Stimulated activated CD4-positive, alpha-beta T cell treated with anti-CD3 and anti-CD28 coated beads, Interleukin-12 subunit alpha, Interleukin-12 subunit beta, amount 100 ng/mL, for 24 hours (primary cell): ENCODE measurements at regions not wholly inside any gene's neighbourhood (a gene's known extent, or its start where the extent isn't known, plus 50 kb on each side); places are given as distances from the start of the nearest gene placed in this dataset.

Experiments used
- DNase-seq, 2 experiments: peaks; one replicate each; pipeline ENCODE4 v3.0.0-alpha.2; 2020; ENCODE audit warnings: low read depth in 2 of 2

GRCh38 chr19:28846094-28846812, 366.7 kb downstream of the UQCRFS1 start:
- DNase-seq, result no peak

DNA sequence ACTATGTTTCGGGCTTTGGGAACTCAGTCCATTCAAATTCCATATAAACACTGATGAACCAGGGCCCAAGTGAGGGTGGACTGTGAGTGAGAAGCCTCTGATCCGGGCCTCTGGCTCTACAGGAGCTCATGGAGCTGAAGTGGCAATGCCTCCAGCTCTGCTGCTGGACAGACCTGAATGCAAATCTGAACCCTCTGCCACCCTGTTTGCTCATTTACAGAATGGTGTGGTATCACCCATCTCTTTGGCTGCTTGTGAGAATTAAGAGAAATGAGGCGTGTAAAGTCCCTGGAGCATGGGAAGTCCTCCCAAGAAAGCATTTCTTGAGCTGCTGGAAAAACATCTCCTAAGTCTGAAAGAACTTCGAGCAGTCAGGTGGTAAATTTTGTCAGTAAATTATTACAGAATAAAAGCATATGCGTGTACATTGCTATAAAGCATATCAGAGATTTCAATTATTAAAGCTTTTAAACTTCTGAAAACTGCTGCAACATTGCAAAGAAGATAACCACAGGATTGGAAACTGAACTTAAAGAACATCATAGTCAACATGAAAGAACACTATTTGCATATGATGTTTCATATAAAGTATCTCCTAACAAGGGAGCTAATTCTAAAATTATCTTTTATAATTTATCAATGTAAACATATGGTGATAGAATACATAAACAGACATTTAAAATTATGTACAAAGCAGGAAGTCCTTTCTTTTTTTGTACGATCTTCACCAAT, 369.0 kb downstream of the UQCRFS1 start:
- no peak for DNase-seq

DNA sequence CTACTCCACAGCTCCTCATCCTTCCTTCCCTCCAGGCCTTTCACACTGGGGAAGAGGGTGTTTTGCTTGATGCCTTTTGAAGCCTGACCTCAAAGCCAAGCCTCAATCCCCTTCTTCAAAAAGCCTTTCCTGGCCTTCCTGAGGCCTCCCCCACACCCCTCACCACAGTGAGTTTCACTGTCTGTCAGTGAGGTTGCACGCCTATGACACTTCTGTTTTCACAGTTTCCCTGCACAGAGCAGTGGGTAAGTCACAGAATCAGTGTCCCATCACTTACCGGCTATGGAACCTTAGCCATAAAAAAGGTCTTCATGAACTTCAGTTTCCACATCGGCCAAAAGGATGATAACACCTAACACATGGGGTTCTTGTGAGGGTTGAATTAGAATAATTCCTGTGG, 371.4 kb downstream of the UQCRFS1 start:
- no peak for DNase-seq

- no peak for DNase-seq
Measured at GRCh38 chr19:28840891-28841290, 372.1 kb downstream of the UQCRFS1 start.

DNA sequence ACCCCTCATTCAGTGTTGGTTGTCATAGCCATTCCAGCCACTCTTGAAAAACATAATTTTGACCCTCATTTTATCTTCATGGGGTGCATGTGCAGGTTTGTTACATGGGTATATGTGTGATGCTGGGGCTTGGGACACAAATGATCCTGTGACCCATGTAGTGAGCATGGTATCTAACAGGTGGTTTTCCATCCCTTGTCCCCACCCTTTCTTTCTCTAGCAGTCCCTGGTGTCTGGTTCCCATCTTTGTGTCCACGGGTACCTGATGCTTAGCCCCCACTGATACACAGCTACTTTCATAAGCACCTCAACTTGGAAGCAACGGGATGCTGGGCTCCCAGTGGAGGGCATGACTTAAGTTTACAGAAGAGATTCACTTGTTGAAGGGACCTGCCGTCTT, 373.5 kb downstream of the UQCRFS1 start:
- no peak for DNase-seq

GRCh38 chr19:28838909-28839308, 374.0 kb downstream of the UQCRFS1 start:
- no peak for DNase-seq

DNA sequence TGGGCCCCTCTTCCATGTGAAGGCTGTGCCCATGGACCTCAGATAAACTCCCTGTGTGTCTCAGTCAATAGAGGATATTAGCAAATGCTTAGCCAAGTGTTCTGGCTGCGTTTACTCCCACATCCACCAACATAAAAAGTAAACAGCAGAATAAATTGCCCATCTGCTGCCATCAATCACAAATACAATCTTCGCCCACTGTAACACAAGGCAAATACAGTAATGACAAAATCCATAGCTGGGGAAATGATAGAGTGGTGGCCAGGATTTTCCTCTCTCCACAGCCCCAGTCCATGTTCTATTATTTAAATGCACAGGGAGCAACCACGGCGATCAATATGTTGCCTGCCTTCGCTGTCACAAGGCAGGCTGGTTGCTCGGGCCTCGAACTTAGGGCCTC, 376.5 kb downstream of the UQCRFS1 start:
- no peak for DNase-seq

DNA sequence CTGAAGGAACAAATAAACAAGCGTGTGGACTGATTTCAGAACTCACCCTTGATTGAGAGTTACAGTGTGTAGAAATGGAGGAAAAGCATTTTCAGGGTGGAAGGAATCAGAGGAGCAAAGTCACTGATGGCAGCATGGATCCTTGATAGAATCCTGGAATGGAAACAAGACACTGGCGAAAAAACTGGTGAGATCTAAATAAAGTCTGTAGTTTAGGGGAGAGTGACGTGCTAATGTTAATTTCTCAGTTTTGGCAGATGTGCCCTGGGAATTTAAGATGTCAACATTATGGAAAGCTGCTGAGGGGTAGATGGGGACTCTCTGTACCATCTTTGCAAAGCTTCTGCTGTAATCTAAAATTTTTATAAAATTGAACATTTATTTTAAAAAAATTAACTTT, 378.0 kb downstream of the UQCRFS1 start:
- no peak for DNase-seq

DNA sequence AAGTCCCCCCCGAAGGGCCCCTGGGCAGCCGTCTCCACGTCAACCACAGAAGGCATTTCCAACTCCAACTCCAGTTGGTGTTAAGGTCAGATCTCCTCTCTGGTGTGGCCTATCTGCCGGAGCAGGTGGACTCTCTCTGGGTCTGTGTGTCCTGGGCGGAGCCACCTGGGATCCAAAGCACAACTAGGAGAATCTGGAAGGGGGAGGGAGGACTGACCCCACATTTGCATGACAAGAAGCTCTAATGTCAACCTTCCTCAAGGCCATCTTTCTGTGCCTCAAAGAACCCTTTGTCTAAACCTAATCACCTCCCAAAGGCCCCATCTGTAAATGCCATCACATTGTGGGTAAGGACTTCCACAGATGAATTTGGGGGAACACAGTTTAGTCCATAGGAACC, 381.5 kb downstream of the UQCRFS1 start:
- DNase-seq, result no peak

- no peak for DNase-seq
Measured at GRCh38 chr19:28829762-28830161, 383.2 kb downstream of the UQCRFS1 start.

GRCh38 chr19:28829359-28829758, 383.6 kb downstream of the UQCRFS1 start:
- DNase-seq, result no peak

DNA sequence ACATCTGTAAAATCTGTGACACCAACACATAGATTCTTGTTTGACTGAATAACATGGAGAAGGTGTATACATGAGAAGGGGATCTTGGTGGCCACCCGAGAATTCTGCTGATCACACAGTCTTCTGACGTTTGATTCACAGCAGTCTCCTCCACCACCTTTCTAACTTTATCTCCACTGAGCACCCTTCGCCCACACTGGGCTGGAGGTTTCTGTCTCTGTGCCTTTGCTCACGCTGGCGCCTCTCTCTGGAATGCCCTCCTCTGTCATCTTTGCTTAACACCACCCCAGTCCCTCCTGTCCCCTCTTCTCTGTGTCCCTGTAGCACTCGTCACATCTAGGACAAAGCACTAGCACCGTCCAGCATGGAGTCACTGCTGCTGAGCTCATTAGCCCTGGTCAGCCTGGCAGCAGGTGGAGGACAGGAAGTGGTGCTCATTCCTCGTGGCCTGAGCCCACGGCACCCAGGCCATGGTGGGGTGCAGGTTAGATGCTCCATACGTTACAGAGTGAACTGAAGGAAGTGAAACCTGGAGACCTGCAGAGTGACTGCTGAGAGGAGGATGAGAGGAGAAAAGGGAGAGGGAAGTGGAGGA, 384.6 kb downstream of the UQCRFS1 start:
- no peak for DNase-seq

GRCh38 chr19:28827382-28827781, 385.6 kb downstream of the UQCRFS1 start:
- no peak for DNase-seq

DNA sequence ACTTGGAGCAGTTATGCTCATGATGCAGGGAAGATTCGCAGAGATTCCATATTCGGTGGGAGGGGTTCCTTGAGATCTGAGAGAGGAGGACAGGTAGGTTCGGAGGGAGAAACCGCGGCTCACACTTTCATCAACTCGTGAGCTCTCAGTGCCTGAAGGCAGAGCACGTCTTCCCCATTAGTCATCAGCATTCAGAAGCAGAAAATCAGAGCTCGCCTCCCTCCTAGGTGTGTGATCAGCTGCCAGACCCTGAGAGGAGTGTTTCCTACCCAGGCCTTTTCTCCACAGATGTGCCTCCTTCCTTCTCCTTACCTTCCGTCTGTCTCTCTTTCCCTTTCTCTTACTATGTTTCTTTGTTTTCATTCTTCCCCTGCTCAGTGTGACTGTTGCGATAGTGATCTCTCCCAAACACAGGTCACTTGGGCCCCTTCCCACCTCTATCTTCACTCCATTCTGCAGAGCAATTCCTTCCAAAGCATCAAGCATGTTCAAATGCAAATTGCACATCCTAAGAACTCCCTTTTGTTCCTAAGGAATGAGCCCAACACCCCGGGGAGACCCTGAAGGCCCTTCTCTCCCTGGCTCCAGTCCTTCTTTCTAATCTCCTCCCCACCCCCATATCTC, 389.5 kb downstream of the UQCRFS1 start:
- no peak for DNase-seq

GRCh38 chr19:28820289-28820688, 392.7 kb downstream of the UQCRFS1 start:
- DNase-seq, result no peak

DNA sequence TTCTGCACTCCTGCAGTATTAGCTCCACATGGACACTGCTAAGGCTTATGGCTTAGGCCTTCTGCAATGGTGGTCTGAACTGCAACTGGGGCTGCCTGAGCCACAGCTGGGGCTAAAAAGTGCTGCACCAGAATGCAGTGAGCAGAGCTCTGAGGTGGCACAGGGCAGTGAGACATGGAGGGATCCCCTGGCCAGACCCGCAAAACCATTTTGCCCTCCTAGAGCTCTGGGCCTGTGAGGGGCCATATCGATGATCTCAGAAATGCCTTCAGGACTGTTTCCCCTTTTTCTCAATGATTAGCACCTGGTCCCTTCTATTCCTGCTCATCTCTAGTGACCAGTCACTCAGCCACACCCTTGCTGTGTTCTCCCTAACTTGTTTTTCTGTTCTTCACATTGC, 397.7 kb downstream of the UQCRFS1 start:
- DNase-seq, result no peak

GRCh38 chr19:28794301-28794700, 418.6 kb downstream of the UQCRFS1 start:
- DNase-seq, result no peak

- no peak for DNase-seq
Measured at GRCh38 chr19:28793391-28794168, 419.4 kb downstream of the UQCRFS1 start.

DNA sequence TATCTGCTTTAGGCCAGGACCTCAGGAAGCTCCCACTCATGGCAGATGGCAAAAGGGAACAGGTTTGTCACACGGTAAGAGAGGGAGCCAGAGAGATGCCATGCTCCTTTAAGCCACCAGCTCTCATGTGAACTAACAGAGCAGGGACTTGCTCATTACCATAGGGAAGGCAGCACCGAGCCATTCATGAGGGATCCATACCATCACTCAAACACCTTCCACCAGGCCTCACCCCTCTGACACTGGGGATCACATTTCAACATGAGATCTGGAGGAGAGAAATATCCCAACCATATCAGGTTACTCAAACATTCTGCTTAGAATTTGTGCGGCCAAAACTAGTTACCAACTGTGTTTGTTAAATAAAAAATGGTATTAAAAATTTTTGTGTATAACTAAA, 427.0 kb downstream of the UQCRFS1 start:
- DNase-seq, result no peak

DNA sequence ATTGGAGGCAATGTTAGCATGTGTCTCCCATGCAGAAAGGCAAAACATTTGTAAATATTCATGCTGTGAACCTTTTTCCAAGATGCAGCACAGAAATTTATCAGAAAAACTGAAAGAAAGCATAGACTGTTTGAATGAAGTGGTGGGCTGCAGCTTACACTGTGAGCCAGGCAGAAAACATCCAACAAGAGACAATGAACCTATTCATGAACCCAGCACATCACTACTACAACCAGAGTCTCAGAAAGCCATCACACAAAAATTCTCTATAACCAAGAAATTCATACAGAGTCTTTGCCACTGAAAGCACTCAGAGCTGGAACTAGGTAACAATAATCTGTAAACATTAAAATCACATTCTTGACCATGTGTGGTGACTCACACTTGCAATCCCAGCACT, 448.9 kb downstream of the UQCRFS1 start:
- DNase-seq, result no peak

- no peak for DNase-seq
Measured at GRCh38 chr19:28746478-28746877, 466.5 kb downstream of the UQCRFS1 start.

DNA sequence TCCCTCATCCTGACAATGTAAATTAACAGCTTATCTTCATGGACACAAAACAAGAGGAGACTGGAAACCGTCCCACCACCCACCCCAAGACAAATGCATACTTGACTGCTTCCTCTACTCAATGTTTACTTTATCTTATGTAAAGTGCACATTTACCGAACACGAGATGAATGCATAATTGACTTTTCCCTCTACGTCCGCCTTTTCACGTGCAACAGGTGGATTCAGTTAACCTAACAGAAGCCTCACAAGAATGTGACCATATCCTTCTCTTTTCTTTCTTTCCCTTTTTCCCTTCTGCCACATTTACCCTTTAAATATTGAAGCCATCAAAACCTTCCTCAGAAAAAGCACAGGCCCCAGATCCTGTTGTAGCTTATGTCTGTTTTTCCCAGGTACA, 468.0 kb downstream of the UQCRFS1 start:
- DNase-seq, result no peak
